Prostate gland (tissue), 2 donors: ENCODE measurements at regions not wholly inside any gene's neighbourhood (a gene's known extent, or its start where the extent isn't known, plus 50 kb on each side); places are given as distances from the start of the nearest gene placed in this dataset.

ENCODE experiments used
- DNase-seq: peaks from one replicate; pipeline ENCODE4 v3.0.0-alpha.2; 2019; ENCODE audit warnings: low spot score
- H3K27ac ChIP-seq, 2 donors: fragments of 200-600 bp; sonication (generic); 2 replicates each; pipeline ENCODE4 v1.5.1; 2017 to 2019
- H3K27me3 ChIP-seq: fragments of 200-600 bp; sonication (generic); replicated peaks from 2 replicates; pipeline ENCODE4 v1.5.1; 2019; ENCODE audit not compliant: insufficient read depth
- H3K36me3 ChIP-seq, 2 donors: fragments of 200-600 bp; sonication (generic); 1 replicate in 1 of 2; 2 replicates in 1 of 2; pipeline versions ENCODE4 v1.5.1 to v1.8.1; 2017 to 2019
- H3K4me1 ChIP-seq: fragments of 200-600 bp; sonication (generic); replicated peaks from 2 replicates; pipeline ENCODE4 v1.5.1; 2019
- H3K4me3 ChIP-seq, 2 donors: fragments of 200-600 bp; sonication (generic); 2 replicates each; pipeline ENCODE4 v1.5.1; 2017 to 2019
- H3K9me3 ChIP-seq: fragments of 200-600 bp; sonication (generic); 2 replicates; pipeline ENCODE4 v1.5.1; 2017
- POLR2A ChIP-seq: fragments of 450-650 bp; IDR thresholded peaks from one replicate; pipeline ENCODE4 v1.6.1; 2016; ENCODE audit warnings: antibody characterized with exemption, mild to moderate bottlenecking
- POLR2AphosphoS5 ChIP-seq: sonication (generic); formaldehyde crosslinking; IDR thresholded peaks from one replicate; pipeline ENCODE4 v1.6.1; 2017; ENCODE audit warnings: antibody characterized with exemption
- WGBS: methylation state at CpG from one replicate; pipeline ENCODE4 v1.1.5; 2018; 5-methylcytosine and 5-hydroxymethylcytosine counted together
- intact Hi-C: fragments of 100-400 bp; cut with DNase I; formaldehyde crosslinking; loops from one replicate; pipeline ENCODE4 v1.14.2; 2022
- TF ChIP-seq, protein P1 (sequence below), 4 experiments: fragments of 200-600 bp in 2 of 4; fragments of 450-650 bp in 2 of 4; sonication (generic) in 2 of 4; IDR thresholded peaks; 1 replicate in 3 of 4; 2 replicates in 1 of 4; pipeline ENCODE4 v1.5.1; 2016 to 2019; ENCODE audit warnings: antibody characterized with exemption in 4 of 4, mild to moderate bottlenecking in 2 of 4, moderate library complexity in 2 of 4

DNA sequence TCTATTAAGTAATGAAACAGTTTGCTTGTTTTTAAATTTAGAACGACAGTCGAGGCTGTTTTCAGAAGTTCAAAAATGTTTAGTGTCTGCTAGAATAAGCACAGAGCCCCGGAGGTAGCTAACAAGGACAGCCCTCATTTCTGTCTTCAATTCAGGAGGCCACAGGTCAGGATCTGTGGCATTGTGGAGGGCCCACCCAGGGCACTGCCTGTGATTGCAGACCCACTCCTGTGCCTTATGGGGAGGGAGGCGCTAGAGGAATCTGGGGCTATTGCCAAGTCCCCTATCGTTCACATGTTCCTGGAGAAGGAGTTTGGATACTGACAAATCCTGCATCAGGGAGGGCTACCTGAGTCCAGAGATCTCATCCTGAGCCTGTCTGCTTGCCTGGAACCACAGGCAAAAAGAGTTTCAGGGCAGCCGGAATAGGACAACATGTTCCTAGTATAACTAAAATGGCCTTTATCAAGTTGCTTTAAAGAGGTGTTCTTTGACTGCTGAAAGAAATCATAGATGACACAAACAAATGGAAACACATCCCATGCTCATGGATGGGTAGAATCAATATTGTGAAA, 141.5 kb upstream of the ROPN1 start:
- Histone ChIP-seq H3K36me3 (no peaks in the 10 kb centered on the region), H3K27ac (no peak overlapping the region), H3K9me3 (no peaks in the 10 kb centered on the region), H3K4me1 (no peaks in the 10 kb centered on the region), H3K27me3 (no peaks in the 10 kb centered on the region), H3K4me3 (no peak overlapping the region)
- intact Hi-C loops = no loop called here
- WGBS = 78% methylated on average over 6 of the region's 6 CpGs
- no peak for DNase-seq
- TF ChIP-seq POLR2A (no peak), POLR2AphosphoS5 (no peak)
- TF ChIP-seq, protein P1, sequence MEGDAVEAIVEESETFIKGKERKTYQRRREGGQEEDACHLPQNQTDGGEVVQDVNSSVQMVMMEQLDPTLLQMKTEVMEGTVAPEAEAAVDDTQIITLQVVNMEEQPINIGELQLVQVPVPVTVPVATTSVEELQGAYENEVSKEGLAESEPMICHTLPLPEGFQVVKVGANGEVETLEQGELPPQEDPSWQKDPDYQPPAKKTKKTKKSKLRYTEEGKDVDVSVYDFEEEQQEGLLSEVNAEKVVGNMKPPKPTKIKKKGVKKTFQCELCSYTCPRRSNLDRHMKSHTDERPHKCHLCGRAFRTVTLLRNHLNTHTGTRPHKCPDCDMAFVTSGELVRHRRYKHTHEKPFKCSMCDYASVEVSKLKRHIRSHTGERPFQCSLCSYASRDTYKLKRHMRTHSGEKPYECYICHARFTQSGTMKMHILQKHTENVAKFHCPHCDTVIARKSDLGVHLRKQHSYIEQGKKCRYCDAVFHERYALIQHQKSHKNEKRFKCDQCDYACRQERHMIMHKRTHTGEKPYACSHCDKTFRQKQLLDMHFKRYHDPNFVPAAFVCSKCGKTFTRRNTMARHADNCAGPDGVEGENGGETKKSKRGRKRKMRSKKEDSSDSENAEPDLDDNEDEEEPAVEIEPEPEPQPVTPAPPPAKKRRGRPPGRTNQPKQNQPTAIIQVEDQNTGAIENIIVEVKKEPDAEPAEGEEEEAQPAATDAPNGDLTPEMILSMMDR (IDR thresholded peaks at IDR 0.05) = no peak

DNA sequence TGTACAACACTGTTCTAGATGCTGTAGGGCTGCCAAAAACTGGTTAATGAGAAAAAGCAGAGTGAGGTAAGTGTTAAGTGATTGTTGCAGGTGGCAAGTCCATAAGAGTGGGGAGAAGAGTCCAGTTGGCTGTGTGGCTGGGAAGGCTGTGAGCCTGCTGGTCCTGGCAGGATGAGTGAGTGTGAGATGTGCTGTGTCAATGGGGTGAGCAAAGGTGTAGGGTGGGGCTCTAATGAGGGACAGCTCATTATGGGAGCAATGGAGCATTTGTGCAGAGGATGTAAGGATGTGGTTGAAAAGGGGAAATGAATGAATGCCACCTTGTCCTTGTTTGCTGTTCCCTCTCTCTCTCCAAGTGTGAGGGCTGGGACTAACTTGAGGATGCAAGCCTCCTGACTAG, 145.3 kb upstream of the ROPN1 start:
- H3K27ac ChIP-seq = no peak overlapping the region
- no peak overlapping the region for H3K4me3 ChIP-seq
- H3K36me3 ChIP-seq = no peaks in the 10 kb centered on the region
- DNase-seq = no peak
- H3K27me3 ChIP-seq = no peaks in the 10 kb centered on the region
- H3K4me1 ChIP-seq = no peaks in the 10 kb centered on the region
- no peaks in the 10 kb centered on the region for H3K9me3 ChIP-seq
- TF ChIP-seq POLR2AphosphoS5 (no peak), POLR2A (no peak)
- TF ChIP-seq, protein P1 (IDR thresholded peaks at IDR 0.05) = no peak
- intact Hi-C loops = no loop called here

DNA sequence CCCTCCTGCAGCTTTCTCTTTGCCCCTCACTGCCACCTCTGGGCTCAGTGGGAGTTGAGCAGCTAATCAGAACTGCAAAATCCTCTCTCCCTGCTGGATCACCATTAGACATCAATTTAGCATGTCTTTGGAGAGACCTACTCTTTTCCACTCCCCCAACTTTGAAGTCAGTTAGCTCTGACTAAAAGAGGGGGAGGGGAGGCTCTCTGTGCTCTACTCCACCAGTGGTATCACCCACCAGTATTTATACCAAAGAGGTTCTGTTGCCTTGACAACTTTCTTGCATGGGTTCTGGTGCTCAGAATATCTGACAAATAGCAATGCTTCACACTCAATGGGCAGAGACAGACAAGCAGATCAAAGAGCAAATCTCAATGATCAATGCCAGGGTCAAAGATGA, 146.2 kb upstream of the ROPN1 start:
- H3K36me3 ChIP-seq = no peaks in the 10 kb centered on the region
- intact Hi-C loops = no loop called here
- H3K27me3 ChIP-seq = no peaks in the 10 kb centered on the region
- H3K4me3 ChIP-seq = no peak overlapping the region
- no peak overlapping the region for H3K27ac ChIP-seq
- H3K4me1 ChIP-seq = no peaks in the 10 kb centered on the region
- H3K9me3 ChIP-seq = no peaks in the 10 kb centered on the region
- DNase-seq = no peak
- TF ChIP-seq POLR2A (no peak), POLR2AphosphoS5 (no peak)
- TF ChIP-seq, protein P1 (IDR thresholded peaks at IDR 0.05) = no peak

DNA sequence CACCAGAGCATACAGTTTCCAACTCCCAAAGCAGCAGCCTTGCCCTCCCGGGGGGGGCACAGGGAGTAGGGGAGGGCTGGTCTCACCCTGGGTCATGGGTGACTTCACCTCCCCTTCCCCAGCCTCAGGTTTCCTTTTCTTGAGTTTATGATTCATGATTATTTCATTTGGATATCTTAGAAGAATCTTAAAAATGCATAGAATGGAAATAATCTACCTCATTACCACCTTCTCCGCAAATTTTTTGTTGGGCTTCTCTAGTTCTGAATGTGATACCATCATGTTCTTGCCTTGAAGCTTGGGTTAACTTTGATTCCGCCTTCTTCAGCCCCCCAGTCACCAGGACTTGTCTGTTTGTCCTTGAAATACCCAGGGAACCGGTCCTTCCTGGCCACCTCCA, 148.8 kb upstream of the ROPN1 start:
- H3K9me3 ChIP-seq = no peaks in the 10 kb centered on the region
- intact Hi-C loops = no loop called here
- H3K27ac ChIP-seq = no peak overlapping the region
- no peak for TF ChIP-seq POLR2AphosphoS5
- TF ChIP-seq, protein P1 (IDR thresholded peaks at IDR 0.05) = no peak
- no peak for TF ChIP-seq POLR2A
- H3K4me1 ChIP-seq = no peaks in the 10 kb centered on the region
- no peaks in the 10 kb centered on the region for H3K27me3 ChIP-seq
- WGBS = 91% methylated on average over 4 of the region's 4 CpGs
- no peaks in the 10 kb centered on the region for H3K36me3 ChIP-seq
- no peak for DNase-seq
- H3K4me3 ChIP-seq = no peak overlapping the region

DNA sequence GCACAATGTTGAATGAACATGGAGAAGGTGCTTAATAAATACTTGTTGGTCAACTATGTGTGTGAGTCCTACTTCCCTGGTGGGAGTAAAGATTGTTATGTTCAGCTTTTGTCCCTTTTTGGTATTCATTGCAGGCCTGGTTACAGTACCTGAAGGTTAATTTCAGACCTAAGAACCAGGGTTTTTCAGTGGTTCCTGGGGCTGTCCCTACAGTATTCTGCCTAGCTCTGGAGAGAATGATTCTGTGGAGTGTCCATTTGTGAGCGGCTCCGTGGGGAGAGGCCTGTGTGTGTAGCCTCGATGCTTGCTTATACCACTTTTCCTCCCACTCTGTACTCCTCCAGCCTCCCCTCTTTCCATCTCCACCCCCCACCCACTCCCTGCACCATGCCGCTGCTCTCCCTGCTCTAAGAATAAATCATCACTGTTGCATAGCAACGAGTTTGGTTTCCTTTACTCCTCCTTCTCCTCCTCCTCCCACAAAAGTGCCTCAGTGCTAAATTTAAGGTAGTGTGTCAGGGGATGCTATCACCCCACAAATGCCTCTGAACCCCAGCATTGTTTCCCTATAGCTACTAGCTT, 150.6 kb upstream of the ROPN1 start:
- Histone ChIP-seq H3K4me3 (no peak overlapping the region), H3K27ac (no peak overlapping the region), H3K27me3 (no peaks in the 10 kb centered on the region), H3K4me1 (no peaks in the 10 kb centered on the region), H3K36me3 (no peaks in the 10 kb centered on the region), H3K9me3 (no peaks in the 10 kb centered on the region)
- DNase-seq = no peak
- intact Hi-C loops = no loop called here
- no peak for TF ChIP-seq POLR2AphosphoS5
- TF ChIP-seq, protein P1 (IDR thresholded peaks at IDR 0.05) = no peak
- 61% methylated on average over 5 of the region's 5 CpGs for WGBS
